Heart left ventricle (tissue), 16 donors: ENCODE measurements at regions not wholly inside any gene's neighbourhood (a gene's known extent, or its start where the extent isn't known, plus 50 kb on each side); places are given as distances from the start of the nearest gene placed in this dataset.
A peak's percentile ranks its signal among the peaks of the same experiment; 100 is the strongest.

Experiments used
- ATAC-seq, 4 donors: fragments of 200-7000 bp; cut with Tn5 transposase; one replicate each; pipeline ENCODE4 v1.9.1; 2020 to 2022; ENCODE audit warnings: moderate library complexity in 4 of 4, mild to moderate bottlenecking in 3 of 4, moderate number of reproducible peaks in 1 of 4
- DNase-seq, 5 donors: peaks; one replicate each; pipeline ENCODE4 v3.0.0-alpha.2; 2020
- H3K27ac ChIP-seq, 12 donors: fragments of 200-600 bp; sonication (generic) in 4 of 12; one replicate each; pipeline versions ENCODE4 v1.5.0 to v1.8.0; 2016 to 2022; ENCODE audit warnings: mild to moderate bottlenecking in 2 of 12
- H3K27me3 ChIP-seq, 9 donors: fragments of 200-600 bp; sonication (generic) in 2 of 9; one replicate each; pipeline versions ENCODE4 v1.5.1 to v1.8.0; 2016 to 2022; ENCODE audit warnings: mild to moderate bottlenecking in 3 of 9
- H3K36me3 ChIP-seq, 9 donors: fragments of 200-600 bp; sonication (generic) in 2 of 9; one replicate each; pipeline versions ENCODE4 v1.5.0 to v1.8.0; 2018 to 2022; ENCODE audit warnings: mild to moderate bottlenecking in 2 of 9
- H3K4me1 ChIP-seq, 12 donors: fragments of 200-600 bp; sonication (generic) in 4 of 12; one replicate each; pipeline versions ENCODE4 v1.5.0 to v1.8.0; 2016 to 2022; ENCODE audit warnings: mild to moderate bottlenecking in 3 of 12
- H3K4me3 ChIP-seq, 12 donors: fragments of 200-600 bp; sonication (generic) in 4 of 12; one replicate each; pipeline versions ENCODE4 v1.5.0 to v1.8.0; 2017 to 2022; ENCODE audit warnings: mild to moderate bottlenecking in 9 of 12, moderate library complexity in 4 of 12
- H3K9me3 ChIP-seq, 12 donors: fragments of 200-600 bp; sonication (generic) in 4 of 12; one replicate each; pipeline versions ENCODE4 v1.5.0 to v1.8.0; 2016 to 2022; ENCODE audit warnings: mild to moderate bottlenecking in 1 of 12
- POLR2A ChIP-seq, 2 donors: fragments of 450-650 bp; IDR thresholded peaks; one replicate each; pipeline ENCODE4 v1.6.1; 2017; ENCODE audit warnings: antibody characterized with exemption in 2 of 2, mild to moderate bottlenecking in 2 of 2, moderate library complexity in 2 of 2
- WGBS, 4 donors: extraction: QIAGEN DNeasy Blood & Tissue Kit in 2 of 4; methylation state at CpG; one replicate each; pipeline versions ENCODE4 v1.1.5 to v1.1.7; 2013 to 2018; 5-methylcytosine and 5-hydroxymethylcytosine counted together
- intact Hi-C, 10 donors: fragments of 100-400 bp; cut with DNase I; formaldehyde crosslinking; loops; one replicate each; pipeline versions ENCODE4 v1.11.1 to v1.14.2; 2022
- TF ChIP-seq, protein P1 (sequence below), 12 donors: fragments of 200-600 bp; sonication (generic) in 4 of 12; IDR thresholded peaks; one replicate each; pipeline versions ENCODE4 v1.5.0 to v1.8.0; 2018 to 2022; ENCODE audit warnings: antibody characterized with exemption in 12 of 12, mild to moderate bottlenecking in 5 of 12
- donor health status: ischemic (EF 13 %, LVEDD 7.1; RV severe dilation, severe dysfunction).
- donor health status: healthy with polysubstance abuse.
- donor health status: DM: no; HTN: yes; CAD: no.
- donor health status: DM: no; HTN: no; CAD: no.
- donor health status: ischemic (EF 25% LVEDD 6.9; RV normal size, moderate dysfunction).
- donor health status: ischemic (EF 25% LVEDD 5.7; RV mildly dilated, moderate dysfunction).
- donor health status: healthy.
- donor health status: DM: yes; HTN: yes; CAD: no.
- donor health status: ischemic (EF 35%, LVEDD 5.7; RV mildly dilated, moderate dysfunction).
- donor health status: nonischemic (EF 11% LVEDD 7.7; RV severe dilation, severe dysfunction).
- donor health status: DM: yes; HTN: yes; CAD: no.
- donor health status: PGD.
- donor health status: ischemic (EF 29% LVEDD 5.4; RV normal size, mild dysfunction).
- donor health status: nonischemic (EF 23%, LVEDD 6.1; RV moderate dilation, normal function).

DNA sequence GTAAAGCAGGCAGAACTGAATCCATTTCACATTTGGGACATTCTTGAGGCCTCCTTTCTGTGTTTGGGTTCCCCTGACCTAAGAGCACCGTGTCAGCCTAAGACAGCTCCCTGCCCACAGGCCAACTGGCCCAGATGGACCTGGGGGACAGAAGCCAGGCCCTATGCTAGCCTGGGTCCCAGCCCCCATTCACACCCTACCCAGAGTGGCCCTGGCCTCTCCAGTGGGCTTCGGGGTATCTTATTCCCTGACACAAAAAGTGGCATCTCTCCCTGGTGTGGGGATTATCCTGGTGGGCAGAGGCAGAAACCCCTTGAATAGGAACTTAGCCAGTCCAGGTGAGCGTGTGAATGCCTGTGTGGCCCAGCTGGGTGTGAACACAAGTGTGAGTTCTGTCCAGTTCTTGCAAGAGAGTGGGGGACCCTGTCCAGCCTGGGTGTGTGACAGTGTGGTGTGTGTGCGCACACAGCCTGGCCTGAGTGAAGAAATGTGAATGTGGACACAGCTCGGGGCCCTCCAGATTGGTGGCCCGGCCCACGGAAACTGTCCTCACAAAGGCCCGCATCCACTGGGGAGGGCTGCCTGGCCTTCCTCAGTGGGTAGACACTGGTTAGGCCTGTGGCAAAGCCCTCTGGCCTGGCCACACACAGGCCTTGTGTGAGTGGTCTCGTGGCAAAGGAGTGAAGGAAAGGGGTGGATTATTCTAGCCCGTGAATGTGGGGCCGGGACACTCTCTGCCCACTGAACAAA lies 63.0 kb upstream of the HAAO start:
- H3K27ac ChIP-seq = peak overlapping the region in 5 of 12 donors; percentile 18 to 85 (median 73)
- no peaks in the 10 kb centered on the region for H3K27me3 ChIP-seq
- H3K9me3 ChIP-seq = peaks cover 0 to 12% (median 4%) of the 10 kb centered on the region in 12 donors
- TF ChIP-seq, protein P1, sequence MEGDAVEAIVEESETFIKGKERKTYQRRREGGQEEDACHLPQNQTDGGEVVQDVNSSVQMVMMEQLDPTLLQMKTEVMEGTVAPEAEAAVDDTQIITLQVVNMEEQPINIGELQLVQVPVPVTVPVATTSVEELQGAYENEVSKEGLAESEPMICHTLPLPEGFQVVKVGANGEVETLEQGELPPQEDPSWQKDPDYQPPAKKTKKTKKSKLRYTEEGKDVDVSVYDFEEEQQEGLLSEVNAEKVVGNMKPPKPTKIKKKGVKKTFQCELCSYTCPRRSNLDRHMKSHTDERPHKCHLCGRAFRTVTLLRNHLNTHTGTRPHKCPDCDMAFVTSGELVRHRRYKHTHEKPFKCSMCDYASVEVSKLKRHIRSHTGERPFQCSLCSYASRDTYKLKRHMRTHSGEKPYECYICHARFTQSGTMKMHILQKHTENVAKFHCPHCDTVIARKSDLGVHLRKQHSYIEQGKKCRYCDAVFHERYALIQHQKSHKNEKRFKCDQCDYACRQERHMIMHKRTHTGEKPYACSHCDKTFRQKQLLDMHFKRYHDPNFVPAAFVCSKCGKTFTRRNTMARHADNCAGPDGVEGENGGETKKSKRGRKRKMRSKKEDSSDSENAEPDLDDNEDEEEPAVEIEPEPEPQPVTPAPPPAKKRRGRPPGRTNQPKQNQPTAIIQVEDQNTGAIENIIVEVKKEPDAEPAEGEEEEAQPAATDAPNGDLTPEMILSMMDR (IDR thresholded peaks at IDR 0.05) = no peak
- TF ChIP-seq POLR2A (IDR thresholded peaks at IDR 0.05) = no peak
- intact Hi-C loops = loop anchor here in 8 of 10 donors (5.0 to 10.0 kb wide), 9 partner anchors 77 to 629 kb away; partner anchors contain the start of gene ZFP36L2 (in 3 of the 8)
- H3K4me1 ChIP-seq = peaks cover 0 to 18% (median 7%) of the 10 kb centered on the region in 12 donors
- ATAC-seq (no peak), DNase-seq (no peak)
- H3K36me3 ChIP-seq = no peaks in the 10 kb centered on the region
- no peak overlapping the region for H3K4me3 ChIP-seq
- WGBS, 4 donors = 77 to 86% (median 79%) methylated on average over 10 to 11 of the region's 11 CpGs

DNA sequence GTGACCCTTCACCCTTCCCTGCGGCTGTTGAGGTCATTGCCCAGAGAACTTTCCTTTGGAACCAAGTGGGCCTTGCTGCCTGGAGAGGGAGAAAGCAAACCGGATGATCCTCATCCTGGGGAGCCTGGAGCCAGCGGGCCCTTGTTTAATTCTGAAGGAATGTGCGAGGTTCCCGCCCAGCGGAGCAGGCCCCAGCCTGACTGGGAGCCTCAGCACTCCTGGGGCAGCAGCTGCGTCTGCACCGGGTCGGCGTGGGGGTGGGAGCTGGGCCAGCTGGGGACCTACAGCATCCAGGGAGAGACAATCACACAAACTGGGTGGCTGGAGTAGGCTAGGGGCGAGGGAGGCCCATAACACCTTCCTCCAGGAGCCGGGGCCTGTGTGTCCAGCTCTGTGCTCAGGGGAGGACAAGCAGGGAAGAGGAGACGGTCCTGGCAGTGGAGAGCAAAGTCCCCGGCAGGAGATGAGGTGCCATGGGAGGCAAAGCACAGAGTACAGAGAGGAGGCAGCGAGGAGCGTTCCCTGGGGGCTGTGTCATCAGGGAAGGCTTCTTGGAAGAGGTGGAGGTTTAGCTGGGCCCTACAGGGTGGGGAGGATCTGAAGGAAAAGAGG lies 61.9 kb upstream of the HAAO start:
- Histone ChIP-seq H3K27me3 (no peaks in the 10 kb centered on the region), H3K27ac (peak overlapping the region; percentile 18 to 85 (median 62)), H3K36me3 (no peaks in the 10 kb centered on the region), H3K4me1 (peaks cover 0 to 18% (median 7%) of the 10 kb centered on the region in 12 donors), H3K9me3 (peaks cover 0 to 12% (median 4%) of the 10 kb centered on the region in 12 donors), H3K4me3 (no peak overlapping the region)
- 58 to 70% (median 59%) methylated on average over 15 to 16 of the region's 16 CpGs for WGBS, 4 donors
- ATAC-seq (peak; percentile 40 to 89 (median 84)), DNase-seq (peak; percentile 71 to 83 (median 78))
- TF ChIP-seq, protein P1 (IDR thresholded peaks at IDR 0.05) = no peak
- no peak for TF ChIP-seq POLR2A (IDR thresholded peaks at IDR 0.05)
- intact Hi-C loops = loop anchor here in 3 of 10 donors (10.0 kb wide), 3 partner anchors 260 to 630 kb away; no protein-coding TSS in a partner anchor

DNA sequence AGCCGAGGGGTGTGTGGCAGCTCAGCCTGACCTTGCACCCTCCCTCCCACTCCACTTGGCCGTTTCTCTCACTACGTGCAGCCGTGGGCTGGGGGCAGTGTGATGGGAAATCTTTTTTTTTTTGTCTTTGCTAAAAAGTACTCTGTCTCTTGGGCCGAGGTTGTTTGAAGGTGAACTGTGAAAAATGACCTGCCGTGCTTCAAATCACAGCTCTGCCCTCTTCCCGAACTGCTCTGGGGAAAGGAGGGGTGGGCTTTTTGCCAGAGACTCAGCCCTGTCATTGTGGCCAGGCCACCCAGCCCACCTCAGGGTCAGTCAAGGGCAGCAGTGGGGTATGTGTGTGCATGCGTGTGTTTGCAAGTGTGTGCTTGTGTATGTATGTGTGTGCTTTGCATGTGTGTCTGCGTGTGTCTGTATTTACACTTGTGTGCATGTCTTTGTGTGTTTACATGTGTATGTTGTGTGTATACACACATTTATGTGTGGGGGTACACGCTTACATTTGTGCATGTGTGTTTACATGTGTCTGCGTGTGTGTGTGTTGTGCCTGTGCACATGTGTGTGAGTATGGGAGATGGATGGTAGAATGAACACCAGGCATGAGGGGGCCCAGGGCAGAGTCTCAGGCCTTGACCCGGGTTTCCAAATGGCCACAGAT lies 61.3 kb upstream of the HAAO start:
- 57 to 71% (median 65%) methylated on average over 12 of the region's 12 CpGs for WGBS, 4 donors
- TF ChIP-seq, protein P1 (IDR thresholded peaks at IDR 0.05) = no peak
- no peak for TF ChIP-seq POLR2A (IDR thresholded peaks at IDR 0.05)
- Histone ChIP-seq H3K9me3 (peaks cover 0 to 6% (median under 1%) of the 10 kb centered on the region in 12 donors), H3K36me3 (no peaks in the 10 kb centered on the region), H3K4me3 (no peak overlapping the region), H3K4me1 (peaks cover 0 to 18% (median 7%) of the 10 kb centered on the region in 12 donors), H3K27me3 (no peaks in the 10 kb centered on the region), H3K27ac (peak overlapping the region in 8 of 12 donors; percentile 51 to 85 (median 72))
- intact Hi-C loops = loop anchor here in 3 of 10 donors (10.0 kb wide), 3 partner anchors 261 to 631 kb away; no protein-coding TSS in a partner anchor
- no peak for ATAC-seq
- DNase-seq = no peak
